ENCODE measurements at regions not wholly inside any gene's neighbourhood (a gene's known extent, or its start where the extent isn't known, plus 50 kb on each side); places are given as distances from the start of the nearest gene placed in this dataset.
"Not testable (repeated sequence)": the region's sequence is repeated elsewhere in the genome, so short reads cannot be mapped to it uniquely, and the experiment has no call there.

- no peak for DNase-seq
Observed at GRCh38 chr21:43290421-43291346, 121.9 kb downstream of the CRYAA start.

- DNase-seq = no peak
Observed at GRCh38 chr21:43289966-43290365, 121.2 kb downstream of the CRYAA start.

GRCh38 chr21:43289442-43289841 is 120.6 kb downstream of the CRYAA start:
- DNase-seq = no peak

DNA sequence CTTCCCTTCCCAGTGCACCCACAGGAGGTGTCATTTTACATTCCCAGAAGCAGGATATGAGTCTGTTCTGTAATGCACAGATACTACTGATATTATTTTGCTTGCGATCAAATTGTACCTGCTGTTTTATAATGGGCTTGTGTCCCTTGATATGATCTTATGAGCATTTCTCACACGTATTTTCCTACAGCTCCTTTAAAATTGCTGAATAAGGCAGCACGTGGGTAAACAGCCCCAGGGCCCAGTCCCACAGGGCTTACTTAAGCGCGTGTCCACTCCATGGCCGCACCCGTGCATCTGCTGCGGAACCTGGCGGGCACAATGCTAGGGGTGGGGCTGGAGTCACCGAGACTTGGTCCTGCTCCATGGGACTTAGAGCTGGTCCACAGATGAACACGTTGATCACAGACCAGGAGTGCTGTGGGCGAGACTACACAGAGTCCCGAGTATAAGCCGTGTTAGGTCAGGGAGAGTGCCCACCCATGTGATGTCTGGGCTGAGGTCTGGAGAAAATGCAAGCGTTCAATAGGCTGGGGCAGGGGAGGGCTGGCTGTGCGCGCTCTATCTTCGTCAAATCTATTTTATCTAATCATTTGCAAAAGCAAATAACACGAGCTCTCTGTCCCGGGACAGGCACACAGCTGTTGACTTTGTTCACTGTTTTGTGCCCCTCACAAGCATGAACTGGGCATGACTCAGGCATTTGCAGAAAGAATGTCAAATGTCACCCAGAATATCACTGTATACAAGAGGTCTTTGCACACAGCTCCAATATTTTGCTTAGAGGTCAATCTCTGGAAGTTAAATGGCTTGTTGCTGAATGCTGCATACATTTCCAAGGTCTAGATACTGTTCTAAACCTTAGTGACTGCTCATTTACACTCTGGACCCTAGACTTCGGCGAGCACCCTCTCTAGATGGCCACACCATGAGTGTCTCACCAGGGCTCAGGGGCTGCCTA is 119.3 kb downstream of the CRYAA start:
- no peak for DNase-seq

GRCh38 chr21:43287111-43287760 is 118.4 kb downstream of the CRYAA start:
- no peak for DNase-seq

DNA sequence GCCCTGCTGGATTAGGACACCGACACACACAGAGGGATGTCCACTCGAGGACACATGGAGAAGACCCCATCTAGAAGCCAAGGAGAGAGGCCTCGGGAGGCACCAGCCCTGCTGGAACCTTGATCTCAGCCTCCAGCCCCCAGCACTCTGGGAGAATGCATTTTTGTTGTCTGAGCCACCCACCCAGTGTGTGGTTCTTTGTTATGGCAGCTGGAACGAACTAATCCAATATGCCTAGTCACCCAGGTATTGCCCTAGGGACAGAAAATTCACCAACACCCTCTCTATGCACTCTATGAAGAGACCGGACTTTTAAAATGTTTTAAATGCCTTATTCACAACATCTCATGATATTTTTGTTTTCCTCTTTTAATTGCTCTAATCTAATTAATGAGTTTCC is 117.4 kb downstream of the CRYAA start:
- DNase-seq = no peak

- no peak for DNase-seq
Observed at GRCh38 chr21:43284700-43285099, 115.9 kb downstream of the CRYAA start.

- no peak for DNase-seq
Observed at GRCh38 chr21:43284238-43284637, 115.4 kb downstream of the CRYAA start.

GRCh38 chr21:43283925-43284221 is 115.1 kb downstream of the CRYAA start:
- not testable (repeated sequence) for DNase-seq

DNA sequence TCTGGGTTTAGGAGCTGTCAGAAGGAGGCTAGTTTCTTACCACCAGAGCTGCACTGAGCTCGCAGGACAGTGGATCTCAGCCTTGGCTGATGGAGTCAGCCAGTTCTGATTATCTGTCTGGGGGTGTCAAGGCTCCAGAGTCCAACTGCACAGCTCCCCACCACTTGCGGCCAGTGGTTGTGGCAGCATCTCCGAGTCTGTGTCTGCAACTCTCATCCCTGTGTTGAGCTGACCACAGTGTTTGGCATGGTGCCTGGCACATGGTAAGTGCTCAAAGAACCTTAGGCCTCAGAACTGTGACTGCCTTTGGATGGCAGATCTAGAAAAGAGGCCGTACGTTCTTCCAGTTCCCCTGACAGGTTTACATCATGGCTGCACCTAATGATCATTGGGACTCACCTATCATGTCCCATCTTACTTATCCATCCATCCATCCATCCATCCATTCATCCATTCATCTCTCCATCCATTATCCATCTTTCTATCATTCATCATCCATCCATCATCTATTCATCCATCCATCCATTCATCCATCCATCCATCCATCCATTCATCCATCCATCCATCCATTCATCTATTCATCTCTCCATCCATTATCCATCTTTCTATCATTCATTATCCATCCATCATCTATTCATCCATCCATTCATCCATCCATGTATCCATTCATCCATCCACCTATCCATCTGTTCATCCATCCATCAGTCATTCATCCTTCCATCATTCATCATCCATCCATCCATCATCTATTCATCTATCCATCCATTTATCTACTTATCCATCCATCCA is 114.5 kb downstream of the CRYAA start:
- no peak for DNase-seq

DNA sequence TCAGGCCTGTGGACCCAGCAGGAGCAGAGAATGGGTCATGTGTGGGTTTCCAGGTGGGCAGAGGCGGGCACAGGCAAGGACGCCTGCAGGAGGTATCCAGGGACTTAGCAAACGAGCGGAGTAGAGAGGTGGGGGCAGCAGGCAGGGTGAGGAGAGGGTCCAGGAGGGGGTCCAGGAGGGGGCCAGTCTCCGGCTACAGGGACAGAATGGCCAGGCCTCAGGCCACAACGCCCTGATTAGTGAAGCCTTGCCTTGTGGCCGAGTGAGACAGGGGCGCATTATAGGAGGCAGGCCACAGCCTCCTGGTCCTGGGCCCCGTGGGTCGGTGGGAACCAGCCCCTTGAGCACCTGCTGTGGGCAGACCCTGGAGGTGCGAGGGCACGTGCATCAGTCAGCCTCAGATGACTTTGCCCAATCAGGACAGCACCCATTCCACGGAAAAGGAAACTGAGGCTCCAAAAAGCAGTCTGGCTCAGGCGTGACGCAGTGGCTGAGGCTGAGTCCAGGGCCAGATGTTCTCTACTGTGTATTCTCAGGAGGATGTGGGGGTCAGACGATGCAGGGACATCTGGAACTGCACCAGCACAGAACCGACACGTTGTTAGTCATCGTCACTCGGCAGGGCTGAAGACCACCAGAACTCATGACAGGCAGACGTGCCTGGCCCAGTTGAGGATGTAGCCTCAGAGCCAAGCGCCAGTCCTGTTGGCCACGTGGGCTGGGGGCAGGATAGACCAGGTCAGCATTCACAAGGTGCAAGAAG is 113.7 kb downstream of the CRYAA start:
- DNase-seq = no peak

DNA sequence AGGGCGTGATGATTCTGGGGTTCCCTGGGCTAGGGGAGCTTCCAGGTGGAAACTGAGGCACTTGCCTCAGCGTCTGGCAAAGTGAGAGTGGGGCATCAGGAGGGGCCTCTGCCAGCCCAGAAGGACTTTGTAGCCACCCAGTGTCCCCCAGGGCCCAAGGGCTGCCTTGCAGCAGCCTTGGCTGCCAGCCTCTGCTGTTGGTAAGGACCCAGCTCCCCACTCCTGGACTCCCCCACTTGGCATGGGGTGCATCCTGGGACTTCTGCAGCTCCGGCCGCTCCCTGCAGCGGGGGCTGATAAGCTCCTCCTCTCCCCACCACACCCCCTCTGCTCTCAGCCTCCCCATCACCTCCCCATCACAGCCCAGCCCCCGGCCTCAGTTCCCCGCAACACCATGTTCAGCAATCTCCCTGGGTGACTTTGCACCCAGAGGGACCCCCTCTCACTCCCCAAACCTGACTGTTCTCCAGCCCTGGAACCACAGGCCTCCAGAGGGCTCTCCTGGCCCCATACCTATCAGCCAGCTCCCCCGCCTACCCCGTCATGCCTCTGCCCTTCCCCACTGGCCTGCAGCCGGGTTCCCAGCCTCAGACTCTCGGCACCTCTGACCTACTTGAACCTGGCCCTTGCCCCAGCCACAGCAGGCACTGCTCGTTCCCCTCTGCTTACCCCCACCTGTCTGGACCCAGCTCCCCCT is 113.0 kb downstream of the CRYAA start:
- DNase-seq = no peak

GRCh38 chr21:43280949-43281633 is 112.3 kb downstream of the CRYAA start:
- DNase-seq = no peak

GRCh38 chr21:43279578-43279894 is 110.7 kb downstream of the CRYAA start:
- no peak for DNase-seq

DNA sequence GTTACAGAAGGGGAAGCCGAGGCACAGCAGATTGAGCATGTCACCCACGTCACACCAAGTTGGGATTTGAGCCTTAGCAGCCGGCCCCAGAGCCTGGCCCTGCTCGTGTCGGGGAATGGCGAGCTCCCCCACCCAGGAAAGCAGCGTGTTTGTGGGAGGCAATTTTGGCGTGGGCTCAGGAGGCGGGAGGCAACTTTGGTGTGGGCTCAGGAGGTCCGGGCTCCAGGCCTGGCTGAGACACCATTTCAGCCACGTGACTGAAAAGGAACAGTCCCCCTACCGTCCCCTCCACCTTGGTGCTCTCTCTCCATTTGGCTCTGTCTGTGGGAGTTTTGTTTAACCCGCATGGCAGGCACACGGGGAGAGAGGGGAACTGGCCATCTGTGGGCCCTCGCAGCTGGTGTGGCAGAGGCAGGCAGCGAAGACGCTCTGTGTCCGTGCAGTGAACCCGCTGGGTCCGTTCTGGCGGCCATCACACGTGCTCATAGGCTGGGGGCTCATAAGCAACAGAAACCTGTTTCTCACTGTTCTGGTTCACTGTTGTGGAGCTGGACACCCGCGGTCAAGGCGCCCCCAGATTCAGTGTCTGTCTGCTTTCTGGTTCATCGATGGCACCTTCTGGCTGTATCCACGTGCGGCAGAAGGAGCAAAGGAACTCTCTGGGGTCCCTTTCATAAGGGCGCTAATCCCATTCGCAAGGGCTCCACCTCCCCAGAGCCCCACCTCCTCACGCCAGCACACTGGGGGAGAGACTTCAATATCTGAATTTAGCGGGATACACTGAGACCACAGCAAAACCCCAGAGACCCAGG is 110.2 kb downstream of the CRYAA start:
- no peak for DNase-seq

DNA sequence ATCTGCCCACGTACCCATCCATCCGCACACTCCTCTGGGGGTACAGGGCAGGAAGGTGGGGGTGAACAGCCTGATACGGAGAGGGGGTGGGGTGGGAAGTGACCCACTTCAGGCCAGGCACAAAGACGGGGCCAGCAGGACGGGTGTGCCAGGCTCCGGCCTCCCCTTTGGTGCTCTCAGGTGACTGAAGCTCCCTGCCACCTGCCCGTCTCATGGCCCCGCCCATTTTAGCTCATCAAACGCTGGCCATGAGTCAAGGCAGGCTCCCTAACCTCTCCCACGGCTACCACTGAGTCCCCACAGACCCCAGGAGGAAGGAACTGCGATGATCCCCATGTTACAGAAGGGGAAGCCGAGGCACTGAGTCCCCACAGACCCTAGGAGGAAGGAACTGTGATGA is 109.6 kb downstream of the CRYAA start:
- DNase-seq = no peak

DNA sequence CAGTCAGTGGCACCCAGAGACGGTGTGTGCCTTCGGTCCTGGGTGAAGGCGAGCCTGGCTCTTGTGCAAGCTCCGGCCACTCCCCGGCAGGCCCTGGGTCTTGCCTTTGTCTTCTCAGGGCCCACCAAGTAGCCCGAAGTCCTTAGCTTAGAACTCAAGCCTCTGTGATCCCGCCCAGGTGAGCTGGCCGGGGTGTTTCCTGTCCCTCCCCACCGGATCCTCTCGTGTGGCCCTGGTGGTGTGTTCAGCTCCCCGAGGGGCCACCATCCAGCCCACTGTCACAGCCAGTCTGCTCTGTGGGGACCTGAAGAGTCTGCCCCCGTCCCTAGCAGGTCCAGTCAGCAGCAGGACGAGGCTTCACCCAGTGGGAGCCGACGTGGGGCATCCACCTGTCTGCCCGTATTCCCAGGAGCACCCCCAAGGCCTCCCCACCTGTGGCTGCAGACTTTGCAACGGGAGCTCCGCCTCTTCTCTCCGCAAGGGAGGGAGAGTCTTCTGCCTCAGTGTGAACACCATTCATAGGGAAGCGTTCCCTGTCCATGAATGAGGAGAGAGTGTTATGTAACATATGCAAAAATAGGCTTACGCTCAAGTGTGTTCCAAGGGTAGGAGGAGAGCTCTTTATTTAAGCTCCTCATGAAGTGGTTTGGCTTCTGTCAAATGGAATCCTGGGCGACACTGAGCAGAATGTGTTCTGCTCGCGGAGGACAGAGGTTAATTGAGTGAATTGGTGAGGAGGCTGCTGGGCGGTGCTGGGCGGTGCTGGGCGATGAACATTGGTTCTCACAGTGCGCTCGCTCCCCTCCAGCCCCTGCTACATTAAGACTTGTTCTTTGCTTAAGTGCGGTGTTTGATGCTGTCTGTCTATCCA is 108.9 kb downstream of the CRYAA start:
- no peak for DNase-seq
